GM19452 (cell line): ENCODE measurements at regions not wholly inside any gene's neighbourhood (a gene's known extent, or its start where the extent isn't known, plus 50 kb on each side); places are given as distances from the start of the nearest gene placed in this dataset.
"Not testable (repeated sequence)": the region's sequence is repeated elsewhere in the genome, so short reads cannot be mapped to it uniquely, and the experiment has no call there.

Experiments used
- ATAC-seq: cut with Tn5 transposase; IDR thresholded peaks from one replicate; pipeline ENCODE4 v1.9.1; 2021; ENCODE audit not compliant: unreplicated experiment

DNA sequence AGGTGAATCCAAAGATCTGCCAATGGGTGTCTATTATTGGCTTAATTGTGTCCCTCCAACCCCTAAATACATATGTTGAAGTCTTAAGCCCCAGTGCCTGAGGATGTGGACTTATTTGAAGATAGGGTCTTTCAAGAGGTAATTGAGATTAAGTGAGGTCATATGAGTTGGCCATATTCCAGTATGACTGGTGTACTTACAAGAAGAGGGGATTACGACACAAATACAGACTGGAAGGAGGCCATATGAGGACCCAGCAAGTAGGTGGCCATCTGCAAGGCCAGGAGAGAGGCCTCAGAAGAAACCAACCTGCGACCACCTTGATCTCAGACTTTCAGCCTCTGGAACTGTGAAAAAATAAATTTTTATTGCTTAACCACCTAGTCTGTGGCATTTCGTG is 121.1 kb upstream of the FN1 start:
- no peak for ATAC-seq

DNA sequence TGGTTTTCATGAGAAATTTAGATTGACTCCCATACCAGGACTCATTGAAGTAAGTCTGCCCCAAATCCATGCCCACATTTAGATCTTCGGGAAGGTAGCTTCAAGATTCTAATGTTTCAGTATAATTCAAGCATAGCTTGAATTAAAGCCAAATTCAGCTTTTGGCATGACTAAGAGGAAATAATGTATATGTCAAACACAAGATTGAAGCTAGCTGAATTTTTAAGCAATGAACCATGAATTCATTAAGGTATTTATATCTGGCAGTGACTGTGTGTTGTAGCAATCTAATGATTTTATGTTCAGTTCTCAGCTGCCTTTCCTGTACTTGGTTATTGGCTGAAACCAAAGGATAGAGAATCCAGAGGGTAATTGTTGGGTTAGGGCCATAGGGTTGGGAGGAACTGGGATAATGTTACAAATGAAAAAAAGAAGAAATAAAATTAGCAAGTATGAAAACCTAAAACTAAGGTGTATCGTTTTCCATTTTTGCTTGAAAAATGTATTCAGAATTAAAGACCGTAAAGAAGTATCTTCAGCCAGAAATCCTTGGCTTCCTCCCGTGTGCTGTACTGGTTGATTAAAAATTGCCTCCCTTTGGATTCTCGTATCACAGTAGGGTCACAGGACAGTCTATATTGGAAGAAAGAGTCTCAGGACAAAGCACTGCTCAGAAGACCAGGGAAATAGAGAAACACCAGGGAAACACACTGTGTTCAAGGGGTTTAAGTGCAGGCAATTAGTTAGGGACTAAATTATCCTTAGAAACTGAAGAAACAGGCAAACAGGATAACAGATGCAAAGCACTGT is 119.0 kb upstream of the FN1 start:
- ATAC-seq: no peak

DNA sequence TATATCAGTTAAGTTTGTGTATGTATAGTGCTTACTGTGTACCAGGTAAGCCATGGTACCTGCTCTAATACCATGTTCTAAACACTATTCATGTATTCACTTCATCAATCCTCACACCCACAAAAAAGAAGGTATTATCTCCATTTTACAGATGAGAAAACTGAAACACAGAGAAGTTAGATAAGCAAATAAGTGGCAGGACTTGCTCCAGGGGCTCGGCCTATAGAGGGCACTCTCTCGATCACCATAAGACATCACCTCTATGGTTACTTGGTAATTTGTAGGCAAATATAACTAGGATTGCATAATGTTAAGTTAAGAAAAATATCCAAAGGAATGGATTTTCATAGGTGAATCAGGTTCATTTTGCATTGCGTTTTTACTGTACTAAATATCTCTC is 118.1 kb upstream of the FN1 start:
- ATAC-seq: no peak

DNA sequence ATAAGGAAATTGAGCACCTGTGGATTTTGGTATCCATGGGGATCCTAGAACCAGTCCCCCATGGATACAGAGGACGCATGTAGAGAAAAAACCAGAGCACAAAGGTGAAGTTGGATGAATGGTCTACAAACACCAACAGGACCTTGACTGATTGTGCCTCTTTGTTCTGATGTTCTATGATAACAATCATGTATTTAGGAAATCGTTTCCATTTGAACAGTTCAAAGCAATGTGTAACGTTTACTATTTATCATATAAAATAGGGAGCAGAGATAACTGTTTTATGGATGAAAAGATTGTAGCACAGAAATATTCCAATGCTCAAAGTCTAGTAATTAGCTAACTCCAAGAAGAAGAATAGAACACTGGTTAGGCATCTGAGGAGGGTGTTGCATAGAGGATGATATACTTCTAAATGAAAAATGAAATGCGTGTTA is 116.3 kb upstream of the FN1 start:
- ATAC-seq: no peak

DNA sequence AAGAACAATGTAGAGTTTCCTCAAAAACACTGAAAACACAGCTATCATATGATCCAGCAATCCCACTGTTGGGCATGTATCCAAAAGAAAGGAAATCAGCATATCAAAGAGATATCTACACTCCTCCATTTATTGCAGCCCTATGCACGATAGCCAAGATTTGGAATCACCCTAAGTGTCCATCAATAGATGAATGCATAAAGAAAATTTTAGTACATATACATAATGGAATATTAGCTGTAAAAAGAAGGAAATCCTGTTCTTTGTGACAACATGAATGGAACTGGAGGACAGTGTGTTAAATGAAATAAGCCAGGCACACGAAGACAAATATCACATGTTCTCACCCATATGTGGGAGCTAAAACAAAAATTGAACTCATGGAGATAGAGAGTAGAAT is 114.5 kb upstream of the FN1 start:
- ATAC-seq: no peak

DNA sequence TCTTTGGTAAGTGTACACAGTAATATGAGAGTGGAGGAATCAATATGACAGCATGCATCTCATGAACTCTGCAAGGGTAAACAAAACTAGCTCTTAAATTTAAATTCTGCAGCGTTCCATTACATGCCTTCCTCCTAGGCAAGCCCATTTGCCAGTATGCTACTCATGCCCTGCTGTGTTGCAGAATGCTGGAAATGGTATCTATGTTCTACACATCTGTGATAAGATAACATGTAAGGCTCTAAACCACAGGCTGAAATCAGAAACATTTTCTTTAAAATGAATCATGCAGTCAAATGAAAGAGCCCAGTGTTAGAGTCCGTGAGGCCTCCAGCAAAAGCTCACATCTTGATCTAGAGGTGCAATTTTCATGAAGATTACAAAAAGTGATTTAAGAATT is 112.8 kb upstream of the FN1 start:
- ATAC-seq: no peak

DNA sequence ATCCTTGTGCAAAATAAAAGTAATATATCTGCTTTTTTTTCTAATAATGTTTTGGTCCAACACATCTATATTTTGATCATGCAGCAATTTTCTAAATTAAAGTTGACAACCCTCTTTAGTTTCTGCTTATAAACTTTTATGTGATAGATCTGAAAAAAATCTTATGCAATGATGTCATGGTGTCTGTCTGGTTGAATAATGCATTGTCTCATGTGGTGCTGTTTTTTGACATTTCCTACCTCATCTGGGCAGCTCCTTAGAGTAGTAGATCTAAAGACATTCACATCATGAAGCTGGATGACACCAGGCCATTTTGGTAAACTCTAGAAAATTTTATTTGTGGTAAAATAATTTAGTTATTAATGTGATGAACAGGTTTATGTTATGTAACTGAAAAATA is 106.8 kb upstream of the FN1 start:
- ATAC-seq: no peak

DNA sequence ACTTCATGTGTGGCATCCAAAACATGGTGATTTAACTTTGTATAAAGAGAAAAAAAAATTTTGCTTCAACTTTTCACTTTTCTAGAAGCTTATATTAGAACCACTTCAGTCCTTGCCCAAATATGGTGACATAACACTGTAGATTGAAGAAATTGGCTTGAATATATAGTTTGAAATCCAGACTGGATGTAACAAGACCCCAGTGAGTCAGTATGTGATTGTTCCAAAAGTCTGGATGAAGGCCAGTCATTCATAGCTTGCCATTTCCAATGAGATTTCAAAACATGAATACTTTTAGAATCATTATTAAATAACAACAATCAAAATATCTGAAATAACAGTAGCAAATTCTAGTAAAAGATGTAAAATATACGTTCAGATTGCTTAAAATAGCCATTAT is 104.8 kb upstream of the FN1 start:
- ATAC-seq: no peak

DNA sequence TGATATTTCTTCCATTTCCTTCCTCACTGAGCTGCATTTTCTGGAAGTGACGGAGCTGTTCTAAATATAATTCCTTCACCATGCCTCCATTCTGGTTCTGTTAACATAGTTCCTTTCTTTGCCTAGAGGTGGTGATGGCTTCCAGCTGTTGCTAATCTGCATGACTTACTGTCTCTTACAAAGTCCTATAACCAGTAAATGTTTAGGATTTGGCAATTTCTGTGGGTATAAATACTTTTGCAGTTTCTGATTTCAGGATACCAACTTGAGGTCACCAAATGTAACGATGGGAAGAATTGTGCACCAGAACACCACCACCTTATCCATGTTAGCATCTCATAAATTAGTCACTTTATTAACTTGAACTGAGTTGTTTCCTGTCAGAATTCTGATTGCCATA is 101.7 kb upstream of the FN1 start:
- no peak for ATAC-seq

DNA sequence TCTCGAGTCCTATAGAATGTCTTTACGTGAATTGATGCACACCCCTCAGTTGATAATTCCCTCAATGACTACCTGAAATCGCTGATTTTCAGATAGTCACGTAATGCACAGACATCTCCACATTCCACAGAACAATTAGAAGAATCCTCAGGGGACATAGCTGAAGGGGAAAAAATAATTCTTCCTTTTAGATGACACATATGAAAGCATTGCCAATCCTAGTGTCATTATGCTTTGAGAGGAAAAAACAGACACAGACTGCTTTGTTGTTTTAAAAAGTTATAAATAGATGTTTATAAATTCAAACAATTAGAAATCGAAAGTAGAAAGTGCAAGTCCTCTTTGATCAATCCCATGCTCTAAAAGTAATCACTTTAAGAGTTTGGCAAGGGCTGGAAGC is 100.6 kb upstream of the FN1 start:
- ATAC-seq: no peak

DNA sequence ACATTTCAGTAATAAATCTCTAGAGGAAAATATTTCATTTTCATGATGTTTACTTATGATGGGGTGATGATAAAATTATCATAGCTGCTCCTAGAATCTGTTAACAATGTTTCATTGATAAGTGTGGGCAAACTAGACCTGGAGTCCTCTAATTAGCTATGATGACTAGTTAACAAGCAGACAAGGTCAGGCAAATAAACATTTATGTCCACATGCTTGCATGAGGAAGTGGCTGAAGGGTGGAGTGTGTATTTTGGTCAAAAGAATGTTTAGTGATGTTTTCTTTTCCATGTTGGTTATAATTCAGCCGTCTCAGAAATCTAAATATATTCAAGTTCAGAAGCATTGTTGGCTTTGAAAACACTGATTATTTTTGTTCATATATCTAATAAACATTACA is 99.9 kb upstream of the FN1 start:
- no peak for ATAC-seq

DNA sequence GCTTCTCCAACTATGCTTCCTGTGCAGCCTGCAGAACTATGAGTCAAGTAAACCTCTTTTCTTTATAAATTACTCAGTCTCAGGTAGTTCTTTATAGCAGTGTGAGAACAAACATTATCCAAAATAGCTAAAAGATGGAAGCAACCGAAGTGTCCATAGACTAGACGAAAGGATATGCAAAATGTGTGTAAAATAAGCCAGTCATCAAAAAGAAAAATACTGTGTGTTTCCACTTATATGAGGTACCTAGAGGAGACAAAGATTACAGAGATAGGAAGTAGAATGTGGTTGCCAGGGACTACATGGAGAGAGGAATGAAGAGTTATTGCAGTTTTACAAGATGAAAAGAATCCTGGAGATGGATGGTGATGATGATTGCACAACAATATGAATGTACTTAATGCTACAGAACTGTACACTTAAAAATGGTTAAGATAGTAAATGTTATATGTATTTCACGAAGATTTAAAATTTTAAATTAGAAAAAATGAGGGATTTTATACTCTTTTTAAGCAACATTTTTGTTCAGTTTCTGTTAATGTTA is 99.3 kb upstream of the FN1 start:
- no peak for ATAC-seq

DNA sequence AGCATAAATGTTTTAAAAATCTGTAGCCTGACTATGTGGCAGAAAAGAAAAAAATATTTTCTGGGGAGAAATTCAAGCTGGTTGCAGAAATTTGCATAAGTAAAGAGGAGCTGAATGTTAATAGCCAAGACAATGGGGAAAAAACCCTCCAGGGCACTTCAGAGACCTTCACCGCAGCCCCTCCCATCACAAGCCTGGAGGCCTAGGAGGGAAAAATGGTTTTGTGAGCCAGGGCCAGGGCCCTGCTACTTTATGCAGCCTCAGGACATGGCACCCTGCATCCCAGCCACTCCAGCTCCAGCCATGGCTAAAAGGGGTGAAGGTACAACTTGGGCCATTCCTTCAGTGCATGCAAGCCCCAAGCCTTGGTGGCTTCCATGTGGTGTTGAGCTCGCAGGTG is 97.8 kb upstream of the FN1 start:
- ATAC-seq: not testable (repeated sequence)

DNA sequence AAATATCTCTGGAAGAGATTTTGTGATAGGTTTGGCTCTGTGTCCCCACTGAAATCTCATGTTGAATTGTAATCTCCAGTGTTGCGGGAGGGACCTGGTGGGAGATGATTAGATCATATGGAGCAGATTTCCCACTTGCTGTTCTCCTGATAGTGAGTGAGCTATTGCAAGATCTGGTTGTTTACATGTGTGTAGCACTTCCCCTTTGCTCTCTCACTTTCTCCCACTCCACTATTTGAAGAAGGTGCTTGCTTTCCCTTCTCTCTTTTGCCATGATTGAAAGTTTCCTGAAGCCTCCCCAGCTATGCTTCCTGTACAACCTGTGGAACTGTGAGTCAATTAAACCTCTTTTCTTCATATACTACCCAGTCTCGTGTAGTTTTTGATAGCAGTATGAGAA is 97.0 kb upstream of the FN1 start:
- ATAC-seq: no peak

DNA sequence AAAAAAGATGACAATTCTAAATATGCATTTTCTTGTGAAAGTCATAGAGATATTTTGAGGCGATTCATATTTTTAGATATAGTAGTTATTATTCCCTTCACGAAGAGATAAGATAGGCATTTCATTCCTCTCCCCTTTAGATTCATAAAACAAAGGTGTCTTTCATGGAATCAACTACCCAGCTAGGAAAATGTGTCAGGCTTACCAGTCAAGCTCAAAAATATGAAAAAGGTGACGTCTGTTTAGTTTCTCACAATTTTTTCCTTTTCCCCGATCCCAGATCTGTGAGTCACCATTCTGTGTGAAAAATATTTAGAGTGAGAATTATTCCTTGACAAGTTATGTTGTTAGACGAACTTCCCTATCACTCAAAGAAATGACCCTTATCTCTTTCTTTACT is 95.4 kb upstream of the FN1 start:
- no peak for ATAC-seq

DNA sequence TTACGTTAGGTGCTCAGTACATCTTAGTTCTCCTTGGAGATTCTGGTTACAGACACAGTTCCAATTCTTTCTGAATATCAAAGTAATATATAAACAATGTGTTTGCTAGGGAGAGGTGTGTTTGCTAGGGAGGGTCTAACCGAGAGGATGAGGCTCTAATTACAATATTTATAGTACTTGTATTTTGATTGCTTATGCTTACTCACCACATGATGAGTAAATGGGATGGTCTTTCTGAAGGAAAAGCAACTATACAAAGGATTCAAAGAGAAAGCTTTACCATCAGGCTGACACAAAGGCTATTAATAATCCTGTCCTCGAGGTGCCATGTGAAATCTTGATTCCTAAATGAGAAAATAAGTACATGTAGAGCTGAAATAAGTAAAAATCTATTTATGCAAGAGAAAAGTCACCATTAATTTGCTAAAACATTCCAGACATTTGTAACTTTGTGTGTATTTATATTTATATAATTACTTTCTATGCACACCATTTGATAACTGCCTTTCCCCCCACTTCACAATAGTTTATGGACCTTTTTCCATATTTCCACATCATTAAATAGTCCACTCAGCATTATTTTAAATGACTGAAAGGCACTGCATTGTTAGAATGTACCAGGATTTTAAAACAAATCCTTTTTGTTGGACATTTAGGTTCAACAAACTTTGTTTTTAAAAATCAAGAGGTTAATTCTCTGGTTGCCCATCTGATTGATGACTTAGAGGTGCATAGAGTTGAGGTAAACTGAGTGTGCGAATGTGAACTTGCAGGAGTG is 94.5 kb upstream of the FN1 start:
- ATAC-seq: no peak

DNA sequence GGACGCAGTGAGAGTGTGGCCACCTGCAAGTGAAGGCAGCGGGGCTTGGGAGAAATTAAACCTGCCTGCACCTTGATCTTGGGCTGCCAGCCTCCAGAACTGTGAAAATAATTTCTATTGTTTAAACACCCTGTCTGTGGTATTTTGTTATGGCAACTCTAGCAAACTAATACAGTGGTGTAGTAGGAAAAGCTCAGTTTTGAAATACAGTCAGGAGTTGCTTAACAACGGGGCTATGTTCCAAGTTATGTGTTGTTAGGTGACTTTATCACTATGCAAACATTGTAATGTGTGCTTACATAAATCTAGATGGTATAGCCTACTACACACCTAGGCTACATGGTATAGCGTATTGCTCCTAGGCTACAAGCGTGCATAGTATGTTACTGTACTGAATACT is 93.4 kb upstream of the FN1 start:
- no peak for ATAC-seq

DNA sequence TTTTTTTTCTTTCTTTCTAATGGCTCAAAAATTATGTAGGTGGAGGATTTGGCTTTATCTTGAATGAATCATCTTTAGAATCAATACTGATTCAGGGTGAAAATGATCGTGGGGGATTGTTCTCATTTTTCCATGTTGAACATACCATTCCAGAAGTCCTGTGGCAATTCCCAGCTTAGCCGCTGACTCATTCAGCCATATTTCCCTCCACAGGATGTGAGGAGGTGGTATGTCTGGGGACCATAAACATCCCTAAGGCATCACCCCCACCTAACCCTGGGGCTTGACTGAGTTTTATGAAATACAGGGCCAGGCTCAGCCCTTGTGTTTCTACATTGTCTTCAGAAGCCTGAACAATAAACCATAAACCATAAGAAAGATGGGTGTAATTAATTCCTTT is 92.7 kb upstream of the FN1 start:
- ATAC-seq: no peak

DNA sequence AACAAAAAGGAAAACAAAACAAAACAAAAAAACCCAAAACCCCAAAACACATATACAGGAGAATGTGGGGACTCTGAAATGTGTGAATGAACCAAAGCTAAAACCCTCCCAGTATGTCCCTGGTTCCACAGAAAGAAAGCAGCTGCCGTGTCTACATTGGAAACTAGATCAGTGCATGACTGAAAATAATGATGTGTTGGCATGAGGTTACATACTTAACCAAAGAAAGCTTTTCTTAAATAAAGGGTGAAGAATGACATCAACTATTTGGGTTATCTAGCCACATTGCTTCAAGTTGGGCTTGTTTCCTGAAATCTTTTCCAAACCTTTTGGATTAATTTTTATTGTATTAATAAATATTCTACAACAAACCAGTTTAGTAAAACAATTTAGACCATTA is 91.9 kb upstream of the FN1 start:
- no peak for ATAC-seq

DNA sequence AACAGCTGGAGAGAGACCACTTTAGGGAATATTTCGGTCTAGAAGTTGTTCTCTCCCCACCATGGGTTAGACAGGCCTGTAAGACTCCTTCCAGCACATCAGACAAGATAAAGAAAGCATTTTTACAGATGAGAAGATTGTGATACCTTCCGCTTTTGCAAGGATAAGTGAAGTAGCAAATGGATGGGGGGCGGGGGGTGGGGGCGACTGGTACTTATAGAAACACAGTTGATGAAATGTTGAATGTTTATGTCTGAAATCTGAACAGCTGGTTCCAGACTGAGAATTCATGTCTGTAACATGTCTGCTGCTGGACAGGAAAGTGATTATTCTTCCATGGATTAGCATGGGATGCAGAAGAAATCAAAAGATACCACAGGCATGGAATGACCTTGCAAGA is 90.5 kb upstream of the FN1 start:
- ATAC-seq: no peak

DNA sequence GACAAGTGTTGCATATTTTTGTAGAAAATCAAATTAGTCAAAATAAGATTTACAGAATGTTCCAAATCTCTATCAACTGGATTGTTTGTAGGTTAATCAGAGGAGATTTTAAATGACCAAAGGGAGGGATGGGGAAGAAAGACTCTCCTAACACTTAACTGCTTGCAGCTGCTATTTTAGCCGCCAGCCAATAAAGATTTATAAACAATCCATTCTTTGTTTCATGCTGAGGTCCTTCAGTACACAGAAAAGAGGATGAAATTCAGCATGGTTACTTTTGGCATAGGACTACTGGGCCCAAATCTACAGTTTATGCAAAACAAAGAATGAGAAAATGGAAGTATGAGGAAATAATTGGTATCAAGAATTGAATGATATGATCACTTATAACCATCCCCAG is 86.4 kb upstream of the FN1 start:
- ATAC-seq: no peak

DNA sequence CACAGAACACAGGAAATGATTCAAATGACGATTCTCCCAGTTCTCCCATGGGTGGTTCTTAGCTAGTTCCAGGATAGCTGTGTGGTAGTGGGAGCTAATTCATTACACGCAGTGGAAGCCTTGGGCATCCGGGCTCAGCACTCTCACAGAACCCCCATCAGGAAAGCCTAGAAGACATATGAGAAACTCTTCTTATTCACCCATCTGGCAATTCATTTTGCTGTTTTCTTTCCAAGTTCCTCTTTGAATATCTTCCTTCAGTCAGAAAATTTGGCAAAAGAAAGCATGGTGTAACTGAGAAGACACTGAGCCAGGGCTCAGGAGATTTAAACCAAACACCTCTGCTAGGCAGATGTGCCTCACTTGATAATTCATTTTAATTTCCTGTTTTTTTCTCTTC is 85.2 kb upstream of the FN1 start:
- no peak for ATAC-seq
